HG03354 (cell line): ENCODE measurements at regions not wholly inside any gene's neighbourhood (a gene's known extent, or its start where the extent isn't known, plus 50 kb on each side); places are given as distances from the start of the nearest gene placed in this dataset.
"Not testable (repeated sequence)": the region's sequence is repeated elsewhere in the genome, so short reads cannot be mapped to it uniquely, and the experiment has no call there.

ENCODE experiments used
- ATAC-seq: cut with Tn5 transposase; IDR thresholded peaks from one replicate; pipeline ENCODE4 v1.9.1; 2021; ENCODE audit warnings: mild to moderate bottlenecking; ENCODE audit not compliant: unreplicated experiment, poor library complexity, severe bottlenecking

- ATAC-seq = peak; percentile 56
Observed at GRCh38 chr9:39663020-39663419, 307.6 kb downstream of the SPATA31A1 start.

- ATAC-seq = peak; percentile 85
Observed at GRCh38 chr9:39663713-39664112, 308.2 kb downstream of the SPATA31A1 start.

- not testable (repeated sequence) for ATAC-seq
Observed at GRCh38 chr9:39665020-39665419, 309.6 kb downstream of the SPATA31A1 start.

GRCh38 chr9:39674437-39675210 lies 319.2 kb downstream of the SPATA31A1 start:
- ATAC-seq = not testable (repeated sequence)

GRCh38 chr9:39675211-39675553 lies 319.7 kb downstream of the SPATA31A1 start:
- not testable (repeated sequence) for ATAC-seq

- not testable (repeated sequence) for ATAC-seq
Observed at GRCh38 chr9:39678534-39679263, 323.2 kb downstream of the SPATA31A1 start.

- not testable (repeated sequence) for ATAC-seq
Observed at GRCh38 chr9:39680694-39681401, 325.4 kb downstream of the SPATA31A1 start.

- ATAC-seq = not testable (repeated sequence)
Observed at GRCh38 chr9:39728862-39729261, 373.4 kb downstream of the SPATA31A1 start.

- ATAC-seq = not testable (repeated sequence)
Observed at GRCh38 chr9:39744898-39745297, 389.4 kb downstream of the SPATA31A1 start.

GRCh38 chr9:39775570-39775969 lies 420.1 kb downstream of the SPATA31A1 start:
- ATAC-seq = not testable (repeated sequence)

- peak; percentile 100 for ATAC-seq
Observed at GRCh38 chr9:39791356-39791755, 435.9 kb downstream of the SPATA31A1 start.

GRCh38 chr9:39797935-39798334 lies 442.5 kb downstream of the SPATA31A1 start:
- not testable (repeated sequence) for ATAC-seq

GRCh38 chr9:39799252-39799651 lies 443.8 kb downstream of the SPATA31A1 start:
- ATAC-seq = not testable (repeated sequence)

- not testable (repeated sequence) for ATAC-seq
Observed at GRCh38 chr9:39802561-39802960, 447.1 kb downstream of the SPATA31A1 start.

GRCh38 chr9:39809401-39810226 lies 454.1 kb downstream of the SPATA31A1 start:
- ATAC-seq = peak; percentile 92

GRCh38 chr9:39810401-39810800 lies 454.9 kb downstream of the SPATA31A1 start:
- not testable (repeated sequence) for ATAC-seq

- ATAC-seq = not testable (repeated sequence)
Observed at GRCh38 chr9:39811615-39812014, 456.1 kb downstream of the SPATA31A1 start.

GRCh38 chr9:39828457-39828856 lies 473.0 kb downstream of the SPATA31A1 start:
- ATAC-seq = not testable (repeated sequence)
